ENCODE measurements at regions not wholly inside any gene's neighbourhood (a gene's known extent, or its start where the extent isn't known, plus 50 kb on each side); places are given as distances from the start of the nearest gene placed in this dataset.
A peak's percentile ranks its signal among the peaks of the same experiment; 100 is the strongest.

DNA sequence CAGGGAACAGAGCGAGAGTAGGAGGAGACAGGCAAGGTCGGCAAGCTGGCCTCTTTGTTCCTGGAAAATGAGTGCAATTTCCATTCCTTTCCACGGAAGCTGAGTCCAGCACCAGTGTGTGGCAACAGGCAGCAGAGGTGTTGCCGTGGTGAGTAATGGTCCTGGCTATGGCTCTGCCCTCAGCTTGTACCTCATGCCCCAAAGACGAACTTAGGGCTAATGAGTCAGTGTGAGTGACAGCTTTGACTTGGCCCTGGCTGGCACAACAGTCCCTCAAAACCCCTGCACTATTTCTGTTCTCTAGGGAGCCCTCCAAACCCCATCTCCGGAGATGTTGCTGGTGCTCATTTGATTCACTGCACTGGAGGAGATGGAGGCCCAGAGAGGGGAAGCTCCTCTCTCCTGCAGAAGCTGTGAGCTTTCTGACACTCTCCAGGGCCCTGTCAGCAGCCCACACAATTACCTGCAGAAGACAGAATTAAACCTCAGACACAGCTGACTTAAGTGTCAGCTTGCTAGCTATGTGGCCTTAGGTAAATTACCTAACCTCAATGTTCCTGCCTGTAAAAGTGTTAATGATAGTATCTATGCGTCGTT is 129.9 kb downstream of the TMEM132E start:
- TF ChIP-seq CTCF (IDR thresholded peaks at IDR 0.05; ENCODE audit: insufficient read depth, low read depth, low read length, missing control alignments), result no peak
- DNase-seq (ENCODE audit: low read depth), result no peak
- H3K4me3 ChIP-seq (ENCODE audit: low read length), result no peak overlapping the region

GRCh38 chr17:34706029-34706428 is 126.6 kb downstream of the TMEM132E start:
- no peak overlapping the region for H3K4me3 ChIP-seq (ENCODE audit: low read length)
- peak; percentile 8 for DNase-seq (ENCODE audit: low read depth)
- TF ChIP-seq CTCF (IDR thresholded peaks at IDR 0.05; ENCODE audit: insufficient read depth, low read depth, low read length, missing control alignments), result no peak

- TF ChIP-seq CTCF (IDR thresholded peaks at IDR 0.05; ENCODE audit: insufficient read depth, low read depth, low read length, missing control alignments), result no peak
Measured at GRCh38 chr17:34703533-34703932, 124.2 kb downstream of the TMEM132E start.

DNA sequence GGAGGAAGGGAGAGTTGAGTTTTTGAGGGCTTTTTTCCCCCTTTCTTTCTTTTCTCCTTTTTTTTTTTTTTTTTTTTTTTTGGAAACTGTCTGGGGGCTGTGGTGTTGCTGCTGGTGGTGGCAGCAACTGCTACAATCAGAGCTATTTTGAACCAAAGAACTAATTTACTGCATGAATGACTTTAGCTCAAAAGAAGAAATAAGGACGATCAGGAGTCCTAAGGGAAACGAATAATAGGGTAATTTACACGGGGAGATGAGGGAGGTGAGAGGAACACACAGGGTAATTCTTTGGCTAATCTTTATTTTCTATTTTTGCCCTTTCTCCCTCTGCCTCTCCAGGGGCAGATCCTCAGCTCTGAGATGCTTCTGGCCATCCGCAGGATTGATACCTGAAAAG is 119.8 kb downstream of the TMEM132E start:
- no peak overlapping the region for H3K4me3 ChIP-seq (ENCODE audit: low read length)
- no peak for DNase-seq (ENCODE audit: low read depth)
- TF ChIP-seq CTCF (IDR thresholded peaks at IDR 0.05; ENCODE audit: insufficient read depth, low read depth, low read length, missing control alignments), result no peak

More at GRCh38 chr17:34703533-34703932, 124.2 kb downstream of the TMEM132E start:
- peak; percentile 40 for DNase-seq (ENCODE audit: low read depth)
- H3K4me3 ChIP-seq (ENCODE audit: low read length), result no peak overlapping the region

DNA sequence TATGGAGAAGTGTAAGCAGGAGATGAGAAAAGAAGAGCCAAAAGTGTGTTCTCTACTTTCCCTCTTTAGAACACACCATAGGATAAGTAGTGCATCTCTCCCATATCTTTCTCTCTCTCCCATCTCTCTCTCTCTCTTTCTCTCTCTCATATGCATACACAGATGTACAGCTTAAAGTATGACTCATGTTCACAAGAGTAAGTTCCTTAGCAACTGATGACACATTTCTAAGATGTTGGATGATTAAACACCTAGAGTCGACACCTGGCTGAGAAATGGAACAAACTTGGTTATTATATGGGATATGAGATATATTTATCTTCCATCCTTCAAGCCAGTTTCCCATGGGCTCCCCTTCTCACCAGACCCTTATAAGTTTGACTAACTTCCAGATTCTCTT is 113.5 kb downstream of the TMEM132E start:
- DNase-seq (ENCODE audit: low read depth), result peak; percentile 46
- TF ChIP-seq CTCF (IDR thresholded peaks at IDR 0.05; ENCODE audit: insufficient read depth, low read depth, low read length, missing control alignments), result no peak
- no peak overlapping the region for H3K4me3 ChIP-seq (ENCODE audit: low read length)
